Liver (tissue), 8 donors: ENCODE measurements at regions not wholly inside any gene's neighbourhood (a gene's known extent, or its start where the extent isn't known, plus 50 kb on each side); places are given as distances from the start of the nearest gene placed in this dataset.

Source experiments
- DNase-seq: peaks from one replicate; pipeline ENCODE4 v3.0.0-alpha.2; 2017; ENCODE audit warnings: low spot score
- H3K27ac ChIP-seq, 2 donors: one replicate each; pipeline ENCODE4 v1.7.0; 2013; ENCODE audit warnings: inconsistent platforms in 2 of 2, low read length in 2 of 2, control low read depth in 1 of 2, low read depth in 1 of 2, mild to moderate bottlenecking in 1 of 2
- H3K27me3 ChIP-seq, 4 donors: one replicate each; pipeline versions ENCODE4 v1.6.1 to v1.7.0; 2013; ENCODE audit warnings: low read length in 3 of 4, inconsistent platforms in 1 of 4, mild to moderate bottlenecking in 1 of 4, moderate library complexity in 1 of 4; ENCODE audit not compliant: control insufficient read depth in 4 of 4, insufficient read depth in 4 of 4
- H3K36me3 ChIP-seq, 4 donors: one replicate each; pipeline versions ENCODE4 v1.6.1 to v1.7.0; 2013; ENCODE audit warnings: low read length in 3 of 4, mild to moderate bottlenecking in 3 of 4, low read depth in 1 of 4, moderate library complexity in 1 of 4; ENCODE audit not compliant: control insufficient read depth in 4 of 4, insufficient read depth in 3 of 4
- H3K4me1 ChIP-seq, 4 donors: one replicate each; pipeline versions ENCODE4 v1.6.1 to v1.7.0; 2013; ENCODE audit warnings: low read length in 3 of 4, mild to moderate bottlenecking in 3 of 4, moderate library complexity in 1 of 4; ENCODE audit not compliant: control insufficient read depth in 4 of 4, insufficient read depth in 4 of 4
- H3K4me3 ChIP-seq, 3 donors: one replicate each; pipeline versions ENCODE4 v1.6.1 to v1.7.0; 2013; ENCODE audit warnings: low read length in 3 of 3, control low read depth in 1 of 3, low read depth in 1 of 3, mild to moderate bottlenecking in 1 of 3
- H3K9ac ChIP-seq, 2 donors: one replicate each; pipeline ENCODE4 v1.7.0; 2013; ENCODE audit warnings: low read length in 2 of 2, mild to moderate bottlenecking in 2 of 2, moderate library complexity in 2 of 2, control low read depth in 1 of 2, low read depth in 1 of 2
- H3K9me3 ChIP-seq, 4 donors: one replicate each; pipeline versions ENCODE4 v1.6.1 to v1.7.0; 2013; ENCODE audit warnings: low read length in 3 of 4; ENCODE audit not compliant: control insufficient read depth in 4 of 4
- ATF3 ChIP-seq: IDR thresholded peaks from 2 replicates; pipeline ENCODE4 v1.6.1; 2016; ENCODE audit warnings: antibody characterized with exemption
- CTCF ChIP-seq: fragments of 150-350 bp; IDR thresholded peaks from 2 replicates; pipeline ENCODE4 v1.5.1; 2017; ENCODE audit warnings: improper control_type of control experiment, low read depth, low read length; ENCODE audit not compliant: missing input control
- EGR1 ChIP-seq, 2 donors: IDR thresholded peaks; 2 replicates each; pipeline ENCODE4 v1.6.1; 2016 to 2018; ENCODE audit warnings: antibody characterized with exemption in 2 of 2, low read depth in 2 of 2
- FOXA1 ChIP-seq: IDR thresholded peaks from 2 replicates; pipeline ENCODE4 v1.6.1; 2016; ENCODE audit warnings: antibody characterized with exemption
- FOXA2 ChIP-seq: IDR thresholded peaks from 2 replicates; pipeline ENCODE4 v1.6.1; 2016; ENCODE audit warnings: antibody characterized with exemption
- GABPA ChIP-seq, 2 donors: IDR thresholded peaks in 1 of 2; conservative IDR thresholded peaks in 1 of 2; 2 replicates each; pipeline ENCODE4 v1.6.1; 2016; ENCODE audit warnings: antibody characterized with exemption in 2 of 2, mild to moderate bottlenecking in 1 of 2, moderate library complexity in 1 of 2
- HNF4A ChIP-seq, 2 donors: conservative IDR thresholded peaks; 2 replicates each; pipeline ENCODE4 v1.6.1; 2016; ENCODE audit warnings: antibody characterized with exemption in 2 of 2, mild to moderate bottlenecking in 2 of 2
- HNF4G ChIP-seq: IDR thresholded peaks from 2 replicates; pipeline ENCODE4 v1.6.1; 2016; ENCODE audit warnings: antibody characterized with exemption
- JUND ChIP-seq, 2 donors: IDR thresholded peaks; 2 replicates each; pipeline ENCODE4 v1.6.1; 2016; ENCODE audit warnings: antibody characterized with exemption in 2 of 2
- MAX ChIP-seq: IDR thresholded peaks from 2 replicates; pipeline ENCODE4 v1.6.1; 2016; ENCODE audit warnings: antibody characterized with exemption
- NR2F2 ChIP-seq: IDR thresholded peaks from 2 replicates; pipeline ENCODE4 v1.6.1; 2016; ENCODE audit warnings: antibody characterized with exemption
- RAD21 ChIP-seq, 2 donors: IDR thresholded peaks; 2 replicates each; pipeline ENCODE4 v1.6.1; 2016; ENCODE audit warnings: antibody characterized with exemption in 2 of 2, mild to moderate bottlenecking in 2 of 2
- REST ChIP-seq: IDR thresholded peaks from 2 replicates; pipeline ENCODE4 v1.6.1; 2016; ENCODE audit warnings: antibody characterized with exemption, mild to moderate bottlenecking
- RXRA ChIP-seq, 2 donors: IDR thresholded peaks; 2 replicates each; pipeline ENCODE4 v1.6.1; 2017 to 2018; ENCODE audit warnings: antibody characterized with exemption in 2 of 2, mild to moderate bottlenecking in 1 of 2
- SP1 ChIP-seq: IDR thresholded peaks from 2 replicates; pipeline ENCODE4 v1.6.1; 2018; ENCODE audit warnings: antibody characterized with exemption, mild to moderate bottlenecking
- TAF1 ChIP-seq: conservative IDR thresholded peaks from 2 replicates; pipeline ENCODE4 v1.6.1; 2016; ENCODE audit warnings: antibody characterized with exemption, mild to moderate bottlenecking
- YY1 ChIP-seq: IDR thresholded peaks from 2 replicates; pipeline ENCODE4 v1.6.1; 2016; ENCODE audit warnings: antibody characterized with exemption, mild to moderate bottlenecking
- ZBTB33 ChIP-seq: IDR thresholded peaks from 2 replicates; pipeline ENCODE4 v1.6.1; 2016; ENCODE audit warnings: antibody characterized with exemption
- WGBS: extraction: QIAGEN DNeasy Blood & Tissue Kit; methylation state at CpG from one replicate; pipeline ENCODE4 v1.1.7; 2013; 5-methylcytosine and 5-hydroxymethylcytosine counted together
- donor health status: healthy.
- donor health status: healthy.
- donor health status: healthy.
- donor health status: healthy.
- donor health status: healthy.

GRCh38 chr11:13143486-13144297 is 133.9 kb upstream of the BMAL1 start:
- Histone ChIP-seq H3K4me3 (no peak overlapping the region), H3K27ac (no peak overlapping the region), H3K9ac (no peak overlapping the region), H3K27me3 (no peaks in the 10 kb centered on the region), H3K4me1 (peaks cover 3 to 10% (median 5%) of the 10 kb centered on the region in 4 donors), H3K9me3 (no peaks in the 10 kb centered on the region), H3K36me3 (no peaks in the 10 kb centered on the region)
- TF ChIP-seq HNF4A (conservative IDR thresholded peaks at IDR 0.05) (no peak), EGR1 (IDR thresholded peaks at IDR 0.05; ENCODE audit: low read depth in 2 of 2) (no peak), CTCF (no peak), RXRA (IDR thresholded peaks at IDR 0.05) (no peak), JUND (IDR thresholded peaks at IDR 0.05) (no peak), YY1 (no peak), SP1 (no peak), NR2F2 (no peak), FOXA2 (no peak), FOXA1 (no peak)
- 77% methylated on average over 1 of the region's 1 CpG for WGBS
- DNase-seq: no peak

GRCh38 chr11:13145461-13145860 is 132.1 kb upstream of the BMAL1 start:
- DNase-seq: no peak
- 97% methylated on average over 2 of the region's 2 CpGs for WGBS
- Histone ChIP-seq H3K36me3 (no peaks in the 10 kb centered on the region), H3K27ac (no peak overlapping the region), H3K9me3 (no peaks in the 10 kb centered on the region), H3K9ac (no peak overlapping the region), H3K27me3 (no peaks in the 10 kb centered on the region), H3K4me1 (peaks cover 0 to 6% (median 2%) of the 10 kb centered on the region in 4 donors), H3K4me3 (no peak overlapping the region)
- TF ChIP-seq GABPA (IDR thresholded peaks at IDR 0.05 in 1 of 2, conservative IDR thresholded peaks at IDR 0.05 in 1 of 2) (no peak), ZBTB33 (no peak), MAX (no peak), NR2F2 (no peak), EGR1 (IDR thresholded peaks at IDR 0.05; ENCODE audit: low read depth in 2 of 2) (no peak), FOXA1 (no peak), REST (no peak), ATF3 (no peak), CTCF (no peak), SP1 (no peak), JUND (IDR thresholded peaks at IDR 0.05) (no peak), HNF4A (conservative IDR thresholded peaks at IDR 0.05) (no peak), RAD21 (IDR thresholded peaks at IDR 0.05) (no peak), YY1 (no peak), RXRA (IDR thresholded peaks at IDR 0.05) (no peak), TAF1 (no peak), HNF4G (no peak), FOXA2 (no peak)
